H1 (cell line): ENCODE measurements at regions not wholly inside any gene's neighbourhood (a gene's known extent, or its start where the extent isn't known, plus 50 kb on each side); places are given as distances from the start of the nearest gene placed in this dataset.
"Not testable (repeated sequence)": the region's sequence is repeated elsewhere in the genome, so short reads cannot be mapped to it uniquely, and the experiment has no call there.

Source experiments
- CTCF ChIA-PET: fragments of 300-600 bp; sonication (Branson Sonifier 250); formaldehyde crosslinking; loops from one replicate; lab custom pipeline; 2021; ENCODE audit not compliant: partially characterized antibody; lab: Charles Lee
- POLR2A ChIA-PET: fragments of 300-600 bp; sonication (Branson Sonifier 250); formaldehyde crosslinking; loops from one replicate; lab custom pipeline; 2021; ENCODE audit warnings: inconsistent platforms; ENCODE audit not compliant: partially characterized antibody; lab: Charles Lee
- DNase-seq, 2 experiments: peaks; one replicate each; pipeline versions ENCODE4 v3.0.0 to v3.0.0-alpha.2; 2010 to 2022; ENCODE audit warnings: low spot score in 2 of 2, low read depth in 1 of 2, mixed read lengths in 1 of 2
- FAIRE-seq: peaks from 2 replicates; lab custom pipeline; 2011; peaks lifted over from hg19 to GRCh38; lab: Jason Lieb, UNC
- H2AFZ ChIP-seq: 2 replicates; pipeline ENCODE4 v1.8.1; 2012; ENCODE audit warnings: low read length, inconsistent platforms
- H2AK5ac ChIP-seq: 2 replicates; pipeline ENCODE4 v1.6.1; 2013; ENCODE audit warnings: low read depth, low read length
- H2BK120ac ChIP-seq: replicated peaks from 2 replicates; pipeline ENCODE3; 2013; ENCODE audit warnings: low read depth, low read length, inconsistent platforms
- H2BK12ac ChIP-seq: 2 replicates; pipeline ENCODE4 v1.6.1; 2013; ENCODE audit warnings: low read depth, low read length
- H2BK15ac ChIP-seq: 2 replicates; pipeline ENCODE4 v1.6.1; 2013; ENCODE audit warnings: low read length
- H2BK20ac ChIP-seq: 2 replicates; pipeline ENCODE4 v1.6.1; 2013; ENCODE audit warnings: low read length
- H2BK5ac ChIP-seq: 2 replicates; pipeline ENCODE4 v1.6.1; 2013; ENCODE audit warnings: low read depth, low read length
- H3K14ac ChIP-seq: 2 replicates; pipeline ENCODE4 v1.6.1; 2013; ENCODE audit warnings: inconsistent platforms; ENCODE audit not compliant: insufficient read length
- H3K18ac ChIP-seq: 2 replicates; pipeline ENCODE4 v1.6.1; 2013; ENCODE audit warnings: low read length; ENCODE audit errors: extremely low read depth
- H3K23ac ChIP-seq: 2 replicates; pipeline ENCODE4 v1.6.1; 2013; ENCODE audit warnings: inconsistent platforms; ENCODE audit not compliant: insufficient read length
- H3K23me2 ChIP-seq: 2 replicates; pipeline ENCODE4 v1.6.1; 2013; ENCODE audit warnings: low read depth, low read length
- H3K27ac ChIP-seq: 2 replicates; pipeline ENCODE4 v1.6.1; 2011; ENCODE audit warnings: low read depth, low read length, inconsistent platforms
- H3K27me3 ChIP-seq, 4 experiments: replicated peaks in 1 of 4; 1 replicate in 1 of 4; 2 replicates in 3 of 4; pipeline versions ENCODE4 v1.6.1 to v1.8.1; 2011 to 2013; ENCODE audit warnings: low read length in 3 of 4, mild to moderate bottlenecking in 3 of 4, inconsistent platforms in 2 of 4, mixed read lengths in 2 of 4, moderate library complexity in 1 of 4; ENCODE audit not compliant: control insufficient read depth in 3 of 4, insufficient read depth in 3 of 4; ENCODE audit errors: extremely low read depth in 1 of 4
- H3K36me3 ChIP-seq, 4 experiments: 2 replicates each; pipeline versions ENCODE4 v1.6.1 to v1.8.1; 2011 to 2013; ENCODE audit warnings: mild to moderate bottlenecking in 4 of 4, low read length in 3 of 4, moderate library complexity in 2 of 4, control low read depth in 1 of 4, inconsistent platforms in 1 of 4; ENCODE audit not compliant: insufficient read depth in 4 of 4, control insufficient read depth in 2 of 4
- H3K4ac ChIP-seq: replicated peaks from 2 replicates; pipeline ENCODE3; 2013; ENCODE audit warnings: low read length, low read depth, mixed read lengths, inconsistent platforms; ENCODE audit not compliant: insufficient read length
- H3K4me1 ChIP-seq, 4 experiments: replicated peaks in 1 of 4; 1 replicate in 1 of 4; 2 replicates in 3 of 4; pipeline versions ENCODE4 v1.6.1 to v1.8.1; 2011 to 2013; ENCODE audit warnings: low read length in 3 of 4, inconsistent platforms in 2 of 4, mixed read lengths in 1 of 4; ENCODE audit not compliant: insufficient read depth in 4 of 4, control insufficient read depth in 3 of 4
- H3K4me2 ChIP-seq, 2 experiments: 2 replicates each; pipeline versions ENCODE4 v1.6.1 to v1.8.1; 2011 to 2013; ENCODE audit warnings: low read depth in 2 of 2, low read length in 2 of 2, control low read depth in 1 of 2, inconsistent platforms in 1 of 2, mild to moderate bottlenecking in 1 of 2; ENCODE audit not compliant: insufficient read depth in 1 of 2
- H3K4me3 ChIP-seq, 4 experiments: fragments of 200-600, 300-600 bp in 1 of 4; sonication (generic), shearing (Covaris generic), sonication (Bioruptor Twin) in 1 of 4; 2 replicates each; pipeline versions ENCODE4 v1.5.1 to v1.8.1; 2011 to 2016; ENCODE audit warnings: low read length in 4 of 4, low read depth in 3 of 4, control low read depth in 2 of 4, inconsistent platforms in 2 of 4, mild to moderate bottlenecking in 2 of 4, mixed read lengths in 1 of 4, moderate library complexity in 1 of 4; ENCODE audit not compliant: insufficient read depth in 2 of 4; ENCODE audit errors: extremely low read depth in 1 of 4
- H3K56ac ChIP-seq: replicated peaks from 2 replicates; pipeline ENCODE3; 2013; ENCODE audit warnings: low read depth, mild to moderate bottlenecking, mixed read lengths, low read length, inconsistent platforms; ENCODE audit not compliant: insufficient read length
- H3K79me1 ChIP-seq: 2 replicates; pipeline ENCODE4 v1.6.1; 2013; ENCODE audit warnings: low read depth, low read length, control low read depth
- H3K79me2 ChIP-seq, 2 experiments: 2 replicates each; pipeline versions ENCODE4 v1.6.1 to v1.8.1; 2012 to 2013; ENCODE audit warnings: low read length in 2 of 2, mild to moderate bottlenecking in 2 of 2, inconsistent platforms in 1 of 2; ENCODE audit not compliant: insufficient read depth in 2 of 2, control insufficient read depth in 1 of 2
- H3K9ac ChIP-seq, 4 experiments: replicated peaks in 1 of 4; 1 replicate in 1 of 4; 2 replicates in 3 of 4; pipeline versions ENCODE4 v1.6.1 to v1.8.1; 2011 to 2013; ENCODE audit warnings: low read depth in 3 of 4, low read length in 3 of 4, control low read depth in 2 of 4, mild to moderate bottlenecking in 2 of 4, moderate library complexity in 2 of 4, inconsistent platforms in 1 of 4; ENCODE audit errors: extremely low read depth in 1 of 4
- H3K9me3 ChIP-seq, 2 experiments: 2 replicates each; pipeline versions ENCODE4 v1.6.1 to v1.8.1; 2012 to 2013; ENCODE audit warnings: mild to moderate bottlenecking in 2 of 2, moderate library complexity in 2 of 2, control low read depth in 1 of 2, inconsistent platforms in 1 of 2, low read depth in 1 of 2, low read length in 1 of 2, mixed read lengths in 1 of 2; ENCODE audit not compliant: insufficient read depth in 2 of 2
- H4K20me1 ChIP-seq, 2 experiments: replicated peaks in 1 of 2; 2 replicates each; pipeline versions ENCODE3 to v1.8.1; 2011 to 2013; ENCODE audit warnings: inconsistent platforms in 2 of 2, low read length in 2 of 2, mild to moderate bottlenecking in 1 of 2; ENCODE audit not compliant: insufficient read depth in 2 of 2, control insufficient read depth in 1 of 2
- H4K5ac ChIP-seq: 2 replicates; pipeline ENCODE4 v1.6.1; 2013; ENCODE audit warnings: low read length, low read depth, mixed read lengths, inconsistent platforms; ENCODE audit not compliant: insufficient read length
- H4K8ac ChIP-seq: 2 replicates; pipeline ENCODE4 v1.8.0; 2013; ENCODE audit warnings: mild to moderate bottlenecking, moderate library complexity, low read length, inconsistent platforms; ENCODE audit not compliant: insufficient read depth; ENCODE audit errors: extremely low read depth
- H4K91ac ChIP-seq: replicated peaks from 2 replicates; pipeline ENCODE3; 2013; ENCODE audit warnings: low read length, mixed read lengths, inconsistent platforms; ENCODE audit not compliant: insufficient read length
- GTF2F1 ChIP-seq: IDR thresholded peaks from 2 replicates; pipeline ENCODE4 v1.6.1; 2012; ENCODE audit warnings: low read depth, low read length, improper control_type of control experiment, borderline replicate concordance
- RAD21 ChIP-seq, 2 experiments: IDR thresholded peaks in 1 of 2; conservative IDR thresholded peaks in 1 of 2; 2 replicates each; pipeline ENCODE4 v1.6.1; 2011; ENCODE audit warnings: low read depth in 2 of 2, low read length in 2 of 2, improper control_type of control experiment in 1 of 2, inconsistent platforms in 1 of 2, mild to moderate bottlenecking in 1 of 2, moderate library complexity in 1 of 2
- WGBS, 2 experiments: shearing (Covaris generic) in 1 of 2; methylation state at CpG; one replicate each; pipeline versions ENCODE4 v1.1.6 to v1.1.7; 2013 to 2015; ENCODE audit warnings: low lambda C conversion rate in 2 of 2, mixed read lengths in 2 of 2, inconsistent platforms in 1 of 2, low coverage in 1 of 2, missing lambda C conversion rate in 1 of 2; ENCODE audit not compliant: insufficient replicate concordance in 2 of 2, insufficient coverage in 1 of 2, insufficient read length in 1 of 2; ENCODE audit errors: extremely low coverage in 1 of 2, missing lambda C conversion rate in 1 of 2; 5-methylcytosine and 5-hydroxymethylcytosine counted together

DNA sequence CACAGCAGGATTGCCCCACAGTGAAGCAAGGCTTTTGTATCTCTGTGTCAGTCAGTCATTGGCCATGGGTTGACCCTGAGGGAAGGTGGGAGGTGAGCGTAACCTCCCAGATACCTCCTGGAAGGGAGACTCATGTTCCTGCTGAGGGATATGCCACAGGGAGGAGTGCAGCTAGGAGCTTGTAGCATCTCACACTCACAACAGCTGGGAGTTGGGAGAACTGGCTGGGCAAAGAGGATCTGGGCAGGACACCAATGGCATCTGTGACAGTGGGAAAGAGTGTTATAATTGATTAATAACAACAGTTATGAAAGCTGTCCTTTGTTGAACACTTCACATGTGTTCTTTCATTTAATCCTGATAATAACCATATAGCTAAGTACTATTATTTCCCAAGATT is 171.0 kb downstream of the TLE3 start (continued):
- no peak for TF ChIP-seq RAD21 (IDR thresholded peaks at IDR 0.05 in 1 of 2, conservative IDR thresholded peaks at IDR 0.05 in 1 of 2; ENCODE audit: low read depth in 2 of 2, low read length in 2 of 2)
- TF ChIP-seq GTF2F1 = no peak
- TF ChIP-seq, all 59 proteins: peak for 0

DNA sequence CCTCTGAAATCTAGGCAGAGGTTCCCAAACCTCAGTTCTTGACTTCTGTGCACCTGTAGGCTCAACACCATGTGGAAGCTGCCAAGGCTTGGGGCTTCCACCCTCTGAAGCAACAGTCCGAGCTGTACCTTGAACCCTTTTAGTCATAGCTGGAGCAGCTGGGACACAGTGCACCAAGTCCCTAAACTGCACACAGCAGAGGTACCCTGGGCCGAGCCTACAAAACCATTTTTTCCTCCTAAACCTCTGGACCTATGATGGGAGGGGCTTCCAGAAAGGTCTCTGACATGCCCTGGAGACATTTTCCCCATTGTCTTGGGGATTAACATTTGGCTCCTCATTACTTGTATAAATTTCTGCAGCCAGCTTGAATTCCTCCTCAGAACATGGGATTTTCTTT is 168.8 kb downstream of the TLE3 start:
- CTCF ChIA-PET = interaction anchor here (0.7 kb wide), 1 partner anchor 1390 kb away, joined by 3 read pairs; no protein-coding TSS in a partner anchor
- not testable (repeated sequence) for H2AFZ ChIP-seq

More for the DNA sequence above, 168.8 kb downstream of the TLE3 start:
- not testable (repeated sequence) for DNase-seq, H3K18ac ChIP-seq, H3K27ac ChIP-seq, H3K4me3 ChIP-seq, H4K8ac ChIP-seq, H2BK120ac ChIP-seq, H3K4me1 ChIP-seq, H4K5ac ChIP-seq, H3K27me3 ChIP-seq, H4K91ac ChIP-seq, H3K36me3 ChIP-seq, H2BK15ac ChIP-seq, H3K79me1 ChIP-seq, H2BK20ac ChIP-seq, H3K9ac ChIP-seq, H4K20me1 ChIP-seq, H2BK12ac ChIP-seq, H3K14ac ChIP-seq, H3K23me2 ChIP-seq, H3K56ac ChIP-seq, H2AK5ac ChIP-seq, FAIRE-seq, H2BK5ac ChIP-seq, H3K23ac ChIP-seq, H3K4ac ChIP-seq, H3K4me2 ChIP-seq, H3K79me2 ChIP-seq
- POLR2A ChIA-PET = interaction anchor here (1.3 kb wide), 1 partner anchor 10 kb away, joined by 3 read pairs; no protein-coding TSS in a partner anchor
- peaks cover 18 to 19% of the 10 kb centered on the region in 2 experiments for H3K9me3 ChIP-seq
- 87% methylated on average over 2 of the region's 2 CpGs; no CpG with 5 or more reads in 1 of the 2 experiments for WGBS, 2 experiments
